HepG2 (cell line): ENCODE measurements at regions not wholly inside any gene's neighbourhood (a gene's known extent, or its start where the extent isn't known, plus 50 kb on each side); places are given as distances from the start of the nearest gene placed in this dataset.

Source experiments
- ATAC-seq: fragments of 200-7000 bp; cut with Tn5 transposase; 3 replicates; pipeline ENCODE4 v1.9.1; 2020; ENCODE audit warnings: mild to moderate bottlenecking, moderate library complexity
- BruUV-seq: library from RNA; stranded (reverse); fragments of 400-500 nt; replicated peaks from 2 replicates; lab custom pipeline; 2021; lab: Mats Ljungman, UMichigan
- CTCF ChIA-PET: fragments of 300-600 bp; formaldehyde crosslinking; extraction: SDS; loops from one replicate; lab custom pipeline; 2021; ENCODE audit warnings: low total read pairs, inconsistent platforms, low intra/inter-chr PET ratio; lab: Yijun Ruan, JAX
- POLR2A ChIA-PET: fragments of 350-600 bp; sonication (Branson Sonifier 250); formaldehyde crosslinking; loops from one replicate; lab custom pipeline; 2020; ENCODE audit warnings: antibody characterized with exemption, inconsistent platforms; lab: Yijun Ruan, JAX
- DNase-seq: peaks from one replicate; pipeline ENCODE4 v3.0.0-alpha.2; 2015; ENCODE audit warnings: low spot score
- FAIRE-seq: peaks from 3 replicates; lab custom pipeline; 2011; peaks lifted over from hg19 to GRCh38; lab: Jason Lieb, UNC
- H2AFZ ChIP-seq: one replicate; pipeline ENCODE4 v1.6.1; 2011; ENCODE audit warnings: low read length, inconsistent platforms
- H3K27ac ChIP-seq: fragments of 300-600 bp; 3 replicates; pipeline ENCODE4 v1.8.0; 2011; ENCODE audit warnings: mixed run types, mild to moderate bottlenecking, mixed read lengths, low read length, inconsistent platforms; ENCODE audit not compliant: insufficient read depth; ENCODE audit errors: extremely low read length
- H3K27me3 ChIP-seq, 2 experiments: fragments of 200-600 bp in 1 of 2; 2 replicates in 1 of 2; 3 replicates in 1 of 2; pipeline versions ENCODE4 v1.6.0 to v1.8.0; 2011; ENCODE audit warnings: low read length in 2 of 2, mild to moderate bottlenecking in 2 of 2, moderate library complexity in 2 of 2, inconsistent platforms in 1 of 2; ENCODE audit not compliant: insufficient read depth in 2 of 2, control insufficient read depth in 1 of 2
- H3K36me3 ChIP-seq, 2 experiments: fragments of 200-600 bp in 1 of 2; replicated peaks in 1 of 2; 2 replicates in 1 of 2; 3 replicates in 1 of 2; pipeline versions ENCODE4 v1.5.1 to v1.8.0; 2011; ENCODE audit warnings: low read length in 2 of 2, inconsistent platforms in 1 of 2; ENCODE audit not compliant: insufficient read depth in 2 of 2, control insufficient read depth in 1 of 2
- H3K4me1 ChIP-seq: 2 replicates; pipeline ENCODE4 v1.5.1; 2012; ENCODE audit warnings: low read length, inconsistent platforms; ENCODE audit not compliant: insufficient read depth
- H3K4me2 ChIP-seq: 2 replicates; pipeline ENCODE4 v1.6.0; 2011; ENCODE audit warnings: low read depth, low read length, inconsistent platforms
- H3K4me3 ChIP-seq, 3 experiments: fragments of 200-600 bp in 1 of 3; sonication (generic), shearing (Covaris generic) in 1 of 3; replicated peaks in 1 of 3; 2 replicates each; pipeline ENCODE4 v1.5.1; 2011 to 2016; ENCODE audit warnings: low read length in 3 of 3, inconsistent platforms in 2 of 3, low read depth in 2 of 3, mild to moderate bottlenecking in 2 of 3, control low read depth in 1 of 3, mixed read lengths in 1 of 3; ENCODE audit not compliant: insufficient read depth in 1 of 3
- H3K79me2 ChIP-seq: one replicate; pipeline ENCODE4 v1.6.1; 2011; ENCODE audit warnings: low read length, inconsistent platforms; ENCODE audit not compliant: insufficient read depth
- H3K9ac ChIP-seq: 2 replicates; pipeline ENCODE4 v1.6.0; 2011; ENCODE audit warnings: mild to moderate bottlenecking, low read depth, low read length, inconsistent platforms; ENCODE audit not compliant: insufficient read depth
- H3K9me3 ChIP-seq: 2 replicates; pipeline ENCODE4 v1.5.1; 2012; ENCODE audit warnings: mild to moderate bottlenecking, low read length
- H4K20me1 ChIP-seq: 2 replicates; pipeline ENCODE4 v1.6.0; 2011; ENCODE audit warnings: inconsistent platforms, mild to moderate bottlenecking, low read length, moderate library complexity; ENCODE audit not compliant: insufficient read depth
- CCAR2 ChIP-seq: fragments of 200-400 bp; formaldehyde crosslinking; optimal IDR thresholded peaks from 2 replicates; pipeline ENCODE3; 2018; ENCODE audit warnings: low read depth, mild to moderate bottlenecking, low read length, moderate library complexity
- FLYWCH1 ChIP-seq: sonication (generic); formaldehyde crosslinking; IDR thresholded peaks from 2 replicates; pipeline ENCODE4 v1.8.1; 2023; ENCODE audit warnings: mild to moderate bottlenecking, missing genetic modification reagents
- HMG20B ChIP-seq: conservative IDR thresholded peaks from 2 replicates; pipeline ENCODE4 v1.6.1; 2016; ENCODE audit warnings: missing genetic modification reagents, missing compliant biosample characterization
- NFIB ChIP-seq: sonication (generic); formaldehyde crosslinking; IDR thresholded peaks from 2 replicates; pipeline ENCODE4 v1.9.0; 2021; ENCODE audit warnings: missing genetic modification reagents, mild to moderate bottlenecking, borderline replicate concordance
- SMAD3 ChIP-seq: sonication (generic); formaldehyde crosslinking; IDR thresholded peaks from 2 replicates; pipeline ENCODE4 v1.4.0; 2020; ENCODE audit warnings: missing genetic modification reagents
- ZBTB7A ChIP-seq: sonication (generic); formaldehyde crosslinking; IDR thresholded peaks from 2 replicates; pipeline ENCODE4 v1.8.0; 2022; ENCODE audit warnings: mild to moderate bottlenecking, missing genetic modification reagents
- ZBTB8A ChIP-seq: sonication (generic); formaldehyde crosslinking; IDR thresholded peaks from 2 replicates; pipeline ENCODE4 v1.4.0; 2020; ENCODE audit warnings: mild to moderate bottlenecking, low read depth, missing genetic modification reagents, borderline replicate concordance
- ZNF550 ChIP-seq: sonication (generic); formaldehyde crosslinking; IDR thresholded peaks from 2 replicates; pipeline ENCODE4 v1.4.0; 2020; ENCODE audit warnings: mild to moderate bottlenecking, missing genetic modification reagents, borderline replicate concordance
- ZNF672 ChIP-seq: sonication (generic); formaldehyde crosslinking; IDR thresholded peaks from 2 replicates; pipeline ENCODE4 v1.8.1; 2022; ENCODE audit warnings: missing genetic modification reagents
- ZZZ3 ChIP-seq: sonication (generic); formaldehyde crosslinking; IDR thresholded peaks from 2 replicates; pipeline ENCODE4 v1.4.0; 2020; ENCODE audit warnings: missing genetic modification reagents, mild to moderate bottlenecking, borderline replicate concordance
- WGBS: methylation state at CpG from one replicate; pipeline ENCODE4 v1.1.6; 2017; ENCODE audit warnings: low lambda C conversion rate; 5-methylcytosine and 5-hydroxymethylcytosine counted together
- in situ Hi-C: cut with HindIII; loops from 2 replicates; pipeline ENCODE4 v1.10.0; 2017; ENCODE audit warnings: low pct_unique_long_range_greater_than_20kb; ENCODE audit not compliant: extremely low pct_ligation_motif_present
- intact Hi-C: fragments of 100-400 bp; cut with micrococcal nuclease; formaldehyde crosslinking; loops from one replicate; pipeline ENCODE4 v1.10.0; 2022; ENCODE audit not compliant: unreplicated experiment

GRCh38 chr10:125231813-125232475 lies 71.6 kb upstream of the CTBP2 start:
- Histone ChIP-seq H3K9ac (no peak overlapping the region), H3K79me2 (no peaks in the 10 kb centered on the region), H3K9me3 (peaks cover 2% of the 10 kb centered on the region; the same call in 1 of the 2 replicates), H3K4me3 (no peak overlapping the region), H3K27ac (no peak overlapping the region), H3K27me3 (peaks cover 0 to 11% of the 10 kb centered on the region in 2 experiments; a peak in 2 of 5 replicates), H2AFZ (no peak overlapping the region), H3K4me1 (no peaks in the 10 kb centered on the region), H4K20me1 (no peaks in the 10 kb centered on the region), H3K4me2 (no peak overlapping the region)
- BruUV-seq: no TSS peak
- DNase-seq: no peak
- ATAC-seq: no peak
- intact Hi-C loops: no loop called here
- no peak for TF ChIP-seq FLYWCH1
- TF ChIP-seq ZNF550 (CRISPR knock-in tag): no peak
- no peak for TF ChIP-seq ZBTB7A
- TF ChIP-seq CCAR2: no peak
- no peak for TF ChIP-seq ZBTB8A (CRISPR knock-in tag)
- TF ChIP-seq HMG20B: no peak
- TF ChIP-seq ZNF672: no peak
- TF ChIP-seq SMAD3: no peak
- no peak for TF ChIP-seq NFIB
- TF ChIP-seq ZZZ3 (CRISPR knock-in tag): no peak
- TF ChIP-seq, all 625 proteins: peak for 0
- FAIRE-seq: no peak
- ChIA-PET CTCF (no interaction called here), POLR2A (no interaction called here)
- no peaks in the 10 kb centered on the region for H3K36me3 ChIP-seq
- WGBS: 40% methylated on average over 9 of the region's 9 CpGs
- in situ Hi-C loops: no loop called here
